Thoracic aorta (tissue), 2 donors: ENCODE measurements at regions not wholly inside any gene's neighbourhood (a gene's known extent, or its start where the extent isn't known, plus 50 kb on each side); places are given as distances from the start of the nearest gene placed in this dataset.

Experiments used
- ATAC-seq: fragments of 150-250 bp; one replicate; pipeline ENCODE4 v1.8.0; 2017; ENCODE audit warnings: low read depth; ENCODE audit not compliant: insufficient number of reproducible peaks, low FRiP score
- DNase-seq: peaks from one replicate; pipeline ENCODE4 v3.0.0-alpha.2; 2020; ENCODE audit warnings: low spot score
- H3K27ac ChIP-seq, 2 donors: fragments of 200-600 bp; sonication (generic); 1 replicate in 1 of 2; 2 replicates in 1 of 2; pipeline ENCODE4 v1.5.1; 2016; ENCODE audit warnings: mild to moderate bottlenecking in 2 of 2, moderate library complexity in 2 of 2
- H3K27me3 ChIP-seq: fragments of 200-600 bp; sonication (generic); replicated peaks from 2 replicates; pipeline ENCODE4 v1.6.0; 2016; ENCODE audit warnings: mild to moderate bottlenecking; ENCODE audit not compliant: insufficient read depth
- H3K36me3 ChIP-seq: fragments of 200-600 bp; sonication (generic); one replicate; pipeline ENCODE4 v1.5.1; 2016
- H3K4me1 ChIP-seq, 2 donors: fragments of 200-600 bp; sonication (generic); 1 replicate in 1 of 2; 2 replicates in 1 of 2; pipeline versions ENCODE4 v1.5.1 to v1.6.0; 2016; ENCODE audit warnings: low read depth in 2 of 2, mild to moderate bottlenecking in 1 of 2; ENCODE audit not compliant: control insufficient read depth in 1 of 2
- H3K4me3 ChIP-seq: fragments of 200-600 bp; sonication (generic); 2 replicates; pipeline ENCODE4 v1.5.1; 2016; ENCODE audit warnings: mild to moderate bottlenecking
- H3K9me3 ChIP-seq: fragments of 200-600 bp; sonication (generic); 2 replicates; pipeline ENCODE4 v1.5.1; 2016
- TF ChIP-seq, protein P1 (sequence below): fragments of 200-600 bp; sonication (generic); IDR thresholded peaks from one replicate; pipeline ENCODE4 v1.5.1; 2019; ENCODE audit warnings: antibody characterized with exemption

- Histone ChIP-seq H3K27me3 (no peaks in the 10 kb centered on the region), H3K9me3 (no peaks in the 10 kb centered on the region), H3K4me1 (peaks cover 0 to 4% of the 10 kb centered on the region in 2 donors), H3K27ac (no peak overlapping the region), H3K4me3 (no peak overlapping the region), H3K36me3 (no peaks in the 10 kb centered on the region)
- DNase-seq = no peak
- no peak for ATAC-seq
- TF ChIP-seq, protein P1, sequence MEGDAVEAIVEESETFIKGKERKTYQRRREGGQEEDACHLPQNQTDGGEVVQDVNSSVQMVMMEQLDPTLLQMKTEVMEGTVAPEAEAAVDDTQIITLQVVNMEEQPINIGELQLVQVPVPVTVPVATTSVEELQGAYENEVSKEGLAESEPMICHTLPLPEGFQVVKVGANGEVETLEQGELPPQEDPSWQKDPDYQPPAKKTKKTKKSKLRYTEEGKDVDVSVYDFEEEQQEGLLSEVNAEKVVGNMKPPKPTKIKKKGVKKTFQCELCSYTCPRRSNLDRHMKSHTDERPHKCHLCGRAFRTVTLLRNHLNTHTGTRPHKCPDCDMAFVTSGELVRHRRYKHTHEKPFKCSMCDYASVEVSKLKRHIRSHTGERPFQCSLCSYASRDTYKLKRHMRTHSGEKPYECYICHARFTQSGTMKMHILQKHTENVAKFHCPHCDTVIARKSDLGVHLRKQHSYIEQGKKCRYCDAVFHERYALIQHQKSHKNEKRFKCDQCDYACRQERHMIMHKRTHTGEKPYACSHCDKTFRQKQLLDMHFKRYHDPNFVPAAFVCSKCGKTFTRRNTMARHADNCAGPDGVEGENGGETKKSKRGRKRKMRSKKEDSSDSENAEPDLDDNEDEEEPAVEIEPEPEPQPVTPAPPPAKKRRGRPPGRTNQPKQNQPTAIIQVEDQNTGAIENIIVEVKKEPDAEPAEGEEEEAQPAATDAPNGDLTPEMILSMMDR = no peak
Measured at GRCh38 chr1:84749427-84749826, 59.2 kb upstream of the SSX2IP start.

DNA sequence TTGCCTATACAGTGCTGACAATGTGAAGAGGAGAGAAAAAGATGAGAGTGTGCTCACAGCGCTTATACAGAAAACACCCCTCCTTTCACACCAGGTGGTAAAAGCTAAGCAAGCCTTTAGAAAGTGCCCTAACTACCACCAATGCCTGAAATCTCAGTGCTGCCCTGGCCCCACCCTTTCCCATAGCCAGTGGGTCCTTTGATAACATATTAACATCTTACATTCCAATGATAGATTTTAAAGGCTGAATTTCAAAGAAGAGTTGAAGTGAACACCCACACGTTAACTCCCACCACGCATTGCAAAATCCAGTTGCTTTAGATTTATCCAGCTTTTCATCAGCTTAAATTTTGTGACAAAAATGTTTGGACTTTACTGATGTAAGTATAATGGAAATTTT is 58.1 kb upstream of the SSX2IP start:
- H3K27me3 ChIP-seq = no peaks in the 10 kb centered on the region
- DNase-seq (no peak), ATAC-seq (no peak)
- TF ChIP-seq, protein P1 = no peak
- no peaks in the 10 kb centered on the region for H3K9me3 ChIP-seq
- H3K4me3 ChIP-seq = no peak overlapping the region
- H3K27ac ChIP-seq = no peak overlapping the region
- H3K36me3 ChIP-seq = no peaks in the 10 kb centered on the region
- H3K4me1 ChIP-seq = peaks cover 0 to 2% of the 10 kb centered on the region in 2 donors

DNA sequence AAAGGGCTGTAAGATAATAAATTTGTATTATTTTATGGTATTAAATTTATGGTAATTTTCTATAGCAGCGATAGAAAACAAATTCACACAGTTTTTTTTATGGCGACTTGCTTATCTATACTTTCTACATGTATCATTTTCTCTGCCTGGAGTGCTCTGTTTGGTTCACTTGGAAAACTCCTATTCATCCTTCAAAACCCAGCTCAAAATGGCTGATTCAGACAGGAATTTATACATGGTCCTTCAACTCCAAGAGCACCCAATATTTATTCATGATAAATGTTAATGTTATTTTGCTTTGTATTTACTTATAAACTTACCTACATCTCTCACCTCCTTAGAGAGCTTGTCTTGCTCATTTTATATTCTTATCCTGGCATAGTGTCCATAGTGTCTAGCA is 55.6 kb upstream of the SSX2IP start:
- Histone ChIP-seq H3K4me1 (no peaks in the 10 kb centered on the region), H3K9me3 (no peaks in the 10 kb centered on the region), H3K36me3 (no peaks in the 10 kb centered on the region), H3K27ac (no peak overlapping the region), H3K27me3 (no peaks in the 10 kb centered on the region), H3K4me3 (no peak overlapping the region)
- TF ChIP-seq, protein P1 = no peak
- DNase-seq (no peak), ATAC-seq (no peak)

- H3K4me3 ChIP-seq = no peak overlapping the region
- TF ChIP-seq, protein P1 = no peak
- ATAC-seq = no peak
- no peaks in the 10 kb centered on the region for H3K4me1 ChIP-seq
- H3K36me3 ChIP-seq = no peaks in the 10 kb centered on the region
- DNase-seq = no peak
- H3K27me3 ChIP-seq = no peaks in the 10 kb centered on the region
- H3K27ac ChIP-seq = no peak overlapping the region
- H3K9me3 ChIP-seq = no peaks in the 10 kb centered on the region
Measured at GRCh38 chr1:84743896-84744295, 53.6 kb upstream of the SSX2IP start.

GRCh38 chr1:84742653-84743052 is 52.4 kb upstream of the SSX2IP start:
- no peak for ATAC-seq
- Histone ChIP-seq H3K9me3 (no peaks in the 10 kb centered on the region), H3K27me3 (no peaks in the 10 kb centered on the region), H3K4me3 (no peak overlapping the region), H3K27ac (no peak overlapping the region), H3K4me1 (no peaks in the 10 kb centered on the region), H3K36me3 (no peaks in the 10 kb centered on the region)
- no peak for DNase-seq
- TF ChIP-seq, protein P1 = no peak
